SK-N-MC (cell line): ENCODE measurements at regions not wholly inside any gene's neighbourhood (a gene's known extent, or its start where the extent isn't known, plus 50 kb on each side); places are given as distances from the start of the nearest gene placed in this dataset.

Experiments used
- EZH2 ChIP-seq: fragments of 200-600 bp; sonication (generic); IDR thresholded peaks from one replicate; pipeline ENCODE4 v1.6.1; 2017; ENCODE audit warnings: antibody characterized with exemption
- FOXP2 ChIP-seq: optimal IDR thresholded peaks from 2 replicates; pipeline ENCODE3; 2011; ENCODE audit warnings: mild to moderate bottlenecking, moderate library complexity; ENCODE audit not compliant: insufficient read depth; ENCODE audit errors: extremely low read length, control extremely low read depth
- POLR2AphosphoS5 ChIP-seq: IDR thresholded peaks from 2 replicates; pipeline ENCODE4 v1.6.1; 2012; ENCODE audit warnings: mild to moderate bottlenecking, low read depth, low read length, borderline replicate concordance

DNA sequence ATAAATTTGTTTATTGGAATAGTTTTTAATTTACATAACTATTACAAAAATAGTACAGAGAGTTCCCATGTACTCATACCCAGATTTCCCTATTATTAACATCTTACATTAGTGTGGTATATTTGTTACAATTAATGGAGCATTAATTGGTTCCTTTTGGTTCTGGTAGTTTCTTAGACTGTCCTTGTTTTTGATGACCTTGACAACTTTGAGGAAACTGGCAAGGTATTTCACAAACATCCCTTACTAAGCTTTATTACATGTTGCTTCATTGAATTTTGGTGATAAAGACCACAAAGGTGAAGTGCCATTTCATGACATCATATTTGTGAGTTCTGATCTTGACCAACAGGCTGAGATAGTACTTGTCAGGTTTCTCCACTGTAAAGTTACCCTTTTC is 379.0 kb upstream of the GCFC2 start:
- TF ChIP-seq EZH2: no peak
- TF ChIP-seq POLR2AphosphoS5: no peak
- TF ChIP-seq FOXP2: no peak
